ENCODE measurements at regions not wholly inside any gene's neighbourhood (a gene's known extent, or its start where the extent isn't known, plus 50 kb on each side); places are given as distances from the start of the nearest gene placed in this dataset.

GRCh38 chr9:118751077-118751847 lies 618.0 kb downstream of the BRINP1 start:
- no peak for DNase-seq (ENCODE audit: low read depth in 2 of 2)

GRCh38 chr9:118751848-118752223 lies 617.4 kb downstream of the BRINP1 start:
- DNase-seq (ENCODE audit: low read depth in 2 of 2), result no peak

GRCh38 chr9:118761016-118761790 lies 608.0 kb downstream of the BRINP1 start:
- no peak for DNase-seq (ENCODE audit: low read depth in 2 of 2)

GRCh38 chr9:118767571-118767970 lies 601.7 kb downstream of the BRINP1 start:
- DNase-seq (ENCODE audit: low read depth in 2 of 2), result no peak

DNA sequence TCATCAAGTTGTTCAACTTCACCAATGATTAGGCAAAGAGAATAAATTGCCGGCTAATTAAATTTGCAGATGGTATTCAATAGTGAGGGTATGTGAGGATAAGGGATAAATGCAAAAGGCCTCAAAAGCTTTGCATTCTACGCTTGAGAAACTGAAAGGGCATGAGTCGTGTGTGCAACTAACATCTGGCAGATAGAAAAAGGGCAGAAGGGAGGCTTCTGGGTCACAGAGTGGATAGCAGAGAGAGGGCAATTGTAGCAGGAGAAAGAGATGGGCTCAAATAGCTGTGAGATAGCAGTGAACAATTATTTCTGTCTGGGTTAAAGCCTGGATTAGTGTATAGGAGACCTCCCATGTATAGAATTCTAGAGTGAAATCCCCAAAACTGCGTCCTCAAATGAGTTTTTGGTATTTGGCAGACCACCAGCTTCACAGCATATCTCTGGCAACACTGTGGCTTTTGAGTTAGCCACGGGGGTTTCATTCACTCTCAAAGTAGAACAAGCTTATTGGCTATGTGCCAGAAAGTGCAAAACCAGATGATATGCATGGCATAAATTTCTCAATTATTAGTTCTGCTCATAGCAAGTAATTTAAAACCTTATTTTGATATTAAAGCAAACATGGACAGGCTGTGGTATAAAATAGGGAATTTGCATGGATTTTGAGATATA lies 586.3 kb downstream of the BRINP1 start:
- no peak for DNase-seq (ENCODE audit: low read depth in 2 of 2)

- DNase-seq (ENCODE audit: low read depth in 2 of 2), result no peak
These were observed 585.2 kb downstream of the BRINP1 start for GRCh38 chr9:118784033-118784432.

DNA sequence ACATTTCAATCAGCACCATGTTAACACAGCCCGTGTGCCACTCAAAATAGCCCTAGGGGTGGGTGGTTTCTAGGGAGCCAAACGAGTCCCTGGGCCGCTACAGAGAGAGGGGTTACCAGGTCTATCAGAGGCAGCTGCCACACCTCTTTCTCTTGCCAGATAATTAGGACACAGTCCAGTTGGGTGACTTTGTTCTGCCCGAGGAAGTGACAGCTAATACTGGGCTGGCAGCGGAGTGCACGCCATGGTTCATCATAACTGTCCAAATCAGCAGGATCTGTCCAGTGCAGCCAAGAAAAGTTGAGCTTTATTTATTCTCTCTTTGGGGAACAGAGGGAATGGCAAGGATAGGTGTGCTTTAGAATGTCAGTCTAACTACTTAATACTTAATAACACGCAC lies 583.8 kb downstream of the BRINP1 start:
- DNase-seq (ENCODE audit: low read depth in 2 of 2), result no peak

DNA sequence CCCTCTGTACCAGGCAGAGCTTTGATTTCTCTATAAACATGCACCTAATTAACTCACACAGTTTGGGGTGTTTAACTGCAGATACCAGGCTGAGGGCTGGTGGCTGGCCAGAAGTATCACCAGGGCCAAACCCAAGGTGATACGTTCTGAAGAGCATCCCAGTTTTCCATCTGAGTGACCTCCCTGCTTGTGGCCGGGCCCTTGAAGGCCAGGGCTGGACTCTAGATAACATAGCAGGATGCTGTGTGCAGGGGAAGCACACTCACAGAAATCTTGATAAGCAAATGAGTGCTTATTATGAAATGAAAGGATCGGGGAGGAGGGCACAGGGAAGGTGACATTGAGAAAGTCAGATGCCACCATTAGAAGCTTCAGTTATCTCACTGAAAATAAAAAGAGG lies 582.4 kb downstream of the BRINP1 start:
- DNase-seq (ENCODE audit: low read depth in 2 of 2), result no peak

- no peak for DNase-seq (ENCODE audit: low read depth in 2 of 2)
These were observed 560.0 kb downstream of the BRINP1 start for GRCh38 chr9:118809160-118809625.

- DNase-seq (ENCODE audit: low read depth in 2 of 2), result no peak
These were observed 539.9 kb downstream of the BRINP1 start for GRCh38 chr9:118829334-118829733.

- no peak for DNase-seq (ENCODE audit: low read depth in 2 of 2)
These were observed 536.9 kb downstream of the BRINP1 start for GRCh38 chr9:118832371-118832770.

DNA sequence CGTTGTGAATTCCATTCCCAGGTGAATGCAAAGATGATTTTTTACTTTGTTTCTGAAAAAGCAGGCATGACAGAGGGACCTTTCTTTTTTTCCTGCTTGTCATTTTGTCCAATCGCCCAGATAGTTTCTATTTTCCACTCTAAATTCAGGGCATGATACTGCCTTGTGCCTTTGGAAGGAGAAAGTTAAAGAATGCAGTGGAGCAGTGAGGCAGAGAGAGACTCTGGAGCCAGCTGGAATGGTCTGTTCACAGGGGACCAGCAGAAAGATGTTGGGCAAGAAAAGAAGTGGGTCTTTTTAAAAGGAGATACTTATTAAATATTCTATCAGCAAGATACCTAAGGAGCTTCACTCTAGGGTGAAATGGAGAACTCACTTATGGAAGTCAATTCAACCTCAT lies 532.3 kb downstream of the BRINP1 start:
- DNase-seq (ENCODE audit: low read depth in 2 of 2), result no peak

DNA sequence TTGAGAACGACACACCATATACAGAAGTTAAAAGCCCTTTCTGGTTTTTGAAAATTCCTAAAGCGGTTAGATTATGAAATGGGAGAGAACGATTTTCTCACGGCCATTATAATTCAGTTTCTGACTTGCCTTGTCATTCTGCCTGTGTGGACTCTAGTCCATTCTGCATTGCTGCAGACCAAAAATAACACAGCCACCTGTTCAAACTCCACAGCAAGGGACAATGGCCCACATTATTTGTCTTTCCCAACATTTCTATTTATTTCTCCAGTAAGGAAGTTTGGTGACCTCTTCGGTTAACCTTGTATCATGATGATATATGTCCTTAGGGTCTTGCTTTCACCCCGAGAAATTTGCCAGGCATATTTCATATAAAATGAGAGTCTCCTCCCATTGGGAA lies 497.7 kb downstream of the BRINP1 start:
- no peak for DNase-seq (ENCODE audit: low read depth in 2 of 2)

GRCh38 chr9:118882684-118883083 lies 486.6 kb downstream of the BRINP1 start:
- DNase-seq (ENCODE audit: low read depth in 2 of 2), result no peak

DNA sequence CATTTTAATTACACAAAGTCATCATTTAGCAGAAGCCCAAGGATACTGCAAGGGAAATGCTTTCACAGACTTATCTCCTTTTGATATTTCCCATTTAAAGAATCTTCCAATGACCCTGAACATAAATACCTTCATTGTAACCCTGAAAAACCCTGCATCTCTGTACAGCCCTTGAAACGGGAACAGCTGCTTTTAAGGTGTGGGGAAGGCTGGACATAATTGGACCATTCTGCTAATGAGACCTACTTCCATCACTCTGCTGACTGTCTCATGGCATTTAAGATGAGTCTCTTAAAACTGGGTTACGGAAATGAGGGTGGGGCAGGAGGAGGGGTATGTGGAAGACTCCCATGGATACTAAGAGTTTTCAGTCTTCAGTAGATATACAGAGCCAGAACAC lies 485.8 kb downstream of the BRINP1 start:
- DNase-seq (ENCODE audit: low read depth in 2 of 2), result no peak

- DNase-seq (ENCODE audit: low read depth in 2 of 2), result no peak
These were observed 478.0 kb downstream of the BRINP1 start for GRCh38 chr9:118891213-118891612.

DNA sequence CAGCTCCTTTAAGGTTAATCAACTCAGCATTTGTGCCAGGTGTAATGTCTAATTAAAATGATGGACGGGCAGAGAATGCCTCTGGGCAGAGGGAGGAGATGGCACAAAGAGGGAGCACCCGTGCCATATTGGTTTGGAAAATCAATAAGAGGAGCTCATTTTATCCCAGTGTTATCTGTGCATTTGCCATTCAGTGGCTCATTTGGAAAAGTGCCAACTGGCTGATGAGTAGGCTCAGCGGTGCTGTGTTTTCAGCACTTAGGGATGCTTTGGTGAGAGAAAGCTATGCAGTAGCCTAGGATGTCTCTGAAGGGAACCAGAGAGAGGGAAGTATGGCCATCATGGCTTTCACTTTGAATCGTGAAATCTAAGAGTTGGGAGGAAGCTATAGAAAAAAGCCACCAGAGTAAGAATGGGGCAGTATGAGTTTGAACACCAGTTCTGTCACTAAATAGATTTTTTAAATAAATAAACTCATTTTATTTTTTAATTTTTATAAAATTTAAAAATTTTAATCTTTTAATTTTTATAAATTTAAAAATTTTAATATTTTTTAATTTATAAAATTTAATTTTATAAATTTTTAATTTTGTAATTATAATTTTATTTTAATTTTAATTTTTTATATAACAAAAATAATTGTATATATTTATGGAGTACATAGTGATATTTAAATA lies 472.8 kb downstream of the BRINP1 start:
- DNase-seq (ENCODE audit: low read depth in 2 of 2), result no peak

DNA sequence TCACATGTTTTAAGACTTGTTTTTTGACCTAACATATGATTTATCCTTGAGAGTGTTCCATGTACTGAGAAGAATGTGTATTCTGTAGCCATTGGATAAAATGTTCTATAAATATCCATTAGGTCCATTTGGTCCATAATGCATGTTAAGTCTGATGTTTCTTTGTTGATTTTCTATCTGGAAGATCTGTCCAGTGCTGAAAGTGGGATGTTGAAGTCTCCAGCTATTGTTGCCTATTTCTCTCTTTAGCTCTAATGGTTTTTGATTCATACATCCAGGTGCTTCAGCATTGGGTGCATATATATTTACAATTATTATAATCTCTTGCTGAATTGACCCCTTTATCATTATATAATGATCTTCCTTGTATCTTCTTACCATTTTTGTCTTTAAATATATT lies 451.1 kb downstream of the BRINP1 start:
- no peak for DNase-seq (ENCODE audit: low read depth in 2 of 2)

- DNase-seq (ENCODE audit: low read depth in 2 of 2), result no peak
These were observed 440.5 kb downstream of the BRINP1 start for GRCh38 chr9:118928722-118929121.

GRCh38 chr9:118929287-118929686 lies 439.9 kb downstream of the BRINP1 start:
- DNase-seq (ENCODE audit: low read depth in 2 of 2), result no peak

DNA sequence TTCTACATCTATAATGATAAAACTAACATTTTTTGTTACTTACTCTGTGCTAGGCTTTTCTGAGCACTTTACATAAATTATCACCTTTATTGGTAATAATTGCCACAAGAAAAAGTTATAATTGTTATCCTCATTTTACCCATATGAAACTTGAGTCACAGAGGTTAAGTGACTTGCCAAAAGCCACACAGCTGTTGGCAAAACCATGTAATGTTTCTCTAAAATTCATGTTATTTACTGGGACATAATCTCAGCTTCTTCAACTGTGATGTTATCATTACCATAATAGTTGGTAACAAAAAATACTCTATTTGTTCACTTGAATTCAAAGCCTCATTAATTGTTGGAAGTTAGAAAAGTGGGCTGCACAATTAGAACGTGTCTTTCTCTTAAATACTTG lies 437.3 kb downstream of the BRINP1 start:
- DNase-seq (ENCODE audit: low read depth in 2 of 2), result no peak

DNA sequence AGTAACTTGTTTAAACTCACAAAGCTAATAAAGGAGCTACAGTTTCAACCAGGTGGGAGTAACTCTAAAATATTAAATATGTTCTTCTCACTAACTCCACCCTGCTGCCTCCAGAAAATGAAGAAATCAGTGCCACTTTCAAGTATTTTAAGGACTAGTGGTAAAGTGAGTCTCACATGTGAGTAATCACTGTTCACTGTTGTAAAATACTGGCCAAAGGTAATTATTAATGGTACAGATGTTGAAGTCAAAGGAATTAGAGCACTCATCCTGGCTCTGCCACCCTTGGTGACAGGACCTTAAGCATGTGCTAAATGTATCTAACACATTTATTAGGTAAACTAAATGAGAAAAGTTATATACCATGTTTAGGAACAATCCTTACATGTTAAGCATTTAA lies 430.7 kb downstream of the BRINP1 start:
- no peak for DNase-seq (ENCODE audit: low read depth in 2 of 2)
